PC-3 (cell line): ENCODE measurements at regions not wholly inside any gene's neighbourhood (a gene's known extent, or its start where the extent isn't known, plus 50 kb on each side); places are given as distances from the start of the nearest gene placed in this dataset.

ENCODE experiments used
- EZH2 ChIP-seq: fragments of 300-600 bp; sonication (generic); IDR thresholded peaks from one replicate; pipeline ENCODE4 v1.6.1; 2017; ENCODE audit warnings: antibody characterized with exemption, mild to moderate bottlenecking, low read length; ENCODE audit not compliant: unreplicated experiment
- EZH2phosphoT487 ChIP-seq: fragments of 300-600 bp; sonication (generic); IDR thresholded peaks from 2 replicates; pipeline ENCODE4 v1.6.1; 2018; ENCODE audit warnings: mild to moderate bottlenecking, antibody characterized with exemption, low read length, borderline replicate concordance
- TF ChIP-seq, protein P1 (sequence below): fragments of 300-600 bp; sonication (generic); conservative IDR thresholded peaks from 2 replicates; pipeline ENCODE4 v1.5.1; 2017; ENCODE audit warnings: antibody characterized with exemption, low read depth, mild to moderate bottlenecking, low read length

DNA sequence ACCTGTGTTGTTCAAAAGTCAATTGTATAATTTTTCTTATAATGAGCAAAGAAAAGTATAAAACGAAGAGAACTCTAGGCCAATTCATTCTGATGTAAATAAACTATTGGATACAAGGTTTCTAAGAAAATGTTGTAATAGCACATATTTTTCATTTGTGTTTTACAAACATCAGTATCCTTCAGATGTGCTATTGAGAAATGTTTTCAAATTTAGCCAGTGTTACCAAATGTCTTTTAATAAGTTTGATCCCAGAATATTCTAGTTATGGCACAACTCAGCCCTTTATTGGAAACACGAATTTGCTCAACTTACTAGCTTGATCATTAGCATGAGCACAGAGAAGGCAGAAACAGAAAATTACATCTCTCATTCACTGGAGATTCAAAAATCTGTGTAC, 319.3 kb downstream of the IL15 start:
- TF ChIP-seq, protein P1, sequence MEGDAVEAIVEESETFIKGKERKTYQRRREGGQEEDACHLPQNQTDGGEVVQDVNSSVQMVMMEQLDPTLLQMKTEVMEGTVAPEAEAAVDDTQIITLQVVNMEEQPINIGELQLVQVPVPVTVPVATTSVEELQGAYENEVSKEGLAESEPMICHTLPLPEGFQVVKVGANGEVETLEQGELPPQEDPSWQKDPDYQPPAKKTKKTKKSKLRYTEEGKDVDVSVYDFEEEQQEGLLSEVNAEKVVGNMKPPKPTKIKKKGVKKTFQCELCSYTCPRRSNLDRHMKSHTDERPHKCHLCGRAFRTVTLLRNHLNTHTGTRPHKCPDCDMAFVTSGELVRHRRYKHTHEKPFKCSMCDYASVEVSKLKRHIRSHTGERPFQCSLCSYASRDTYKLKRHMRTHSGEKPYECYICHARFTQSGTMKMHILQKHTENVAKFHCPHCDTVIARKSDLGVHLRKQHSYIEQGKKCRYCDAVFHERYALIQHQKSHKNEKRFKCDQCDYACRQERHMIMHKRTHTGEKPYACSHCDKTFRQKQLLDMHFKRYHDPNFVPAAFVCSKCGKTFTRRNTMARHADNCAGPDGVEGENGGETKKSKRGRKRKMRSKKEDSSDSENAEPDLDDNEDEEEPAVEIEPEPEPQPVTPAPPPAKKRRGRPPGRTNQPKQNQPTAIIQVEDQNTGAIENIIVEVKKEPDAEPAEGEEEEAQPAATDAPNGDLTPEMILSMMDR: no peak
- TF ChIP-seq EZH2 (no peak), EZH2phosphoT487 (no peak)
